ENCODE measurements at regions not wholly inside any gene's neighbourhood (a gene's known extent, or its start where the extent isn't known, plus 50 kb on each side); places are given as distances from the start of the nearest gene placed in this dataset.
A peak's percentile ranks its signal among the peaks of the same experiment; 100 is the strongest.
"Not testable (repeated sequence)": the region's sequence is repeated elsewhere in the genome, so short reads cannot be mapped to it uniquely, and the experiment has no call there.

- Histone ChIP-seq H3K4me1 (ENCODE audit: control insufficient read depth, insufficient read depth, low read length) (peaks cover 4% of the 10 kb centered on the region; the same call in 1 of the 2 replicates), H3K36me3 (ENCODE audit: control insufficient read depth, insufficient read depth, low read length) (no peaks in the 10 kb centered on the region), H3K9ac (ENCODE audit: low read depth, low read length) (no peak overlapping the region), H3K27me3 (ENCODE audit: control insufficient read depth, insufficient read depth, low read length) (no peaks in the 10 kb centered on the region), H3K27ac (ENCODE audit: low read depth, low read length) (no peak overlapping the region), H3K9me3 (ENCODE audit: control insufficient read depth, insufficient read depth, low read length) (peaks cover 20% of the 10 kb centered on the region), H3K4me3 (ENCODE audit: low read depth, low read length) (no peak overlapping the region)
Measured at GRCh38 chr3:27610800-27611525, 111.2 kb downstream of the EOMES start.

- no peaks in the 10 kb centered on the region for H3K36me3 ChIP-seq (ENCODE audit: control insufficient read depth, insufficient read depth, low read length)
- H3K9me3 ChIP-seq (ENCODE audit: control insufficient read depth, insufficient read depth, low read length): no peaks in the 10 kb centered on the region
- H3K27ac ChIP-seq (ENCODE audit: low read depth, low read length): no peak overlapping the region
- H3K4me3 ChIP-seq (ENCODE audit: low read depth, low read length): no peak overlapping the region
- no peaks in the 10 kb centered on the region for H3K27me3 ChIP-seq (ENCODE audit: control insufficient read depth, insufficient read depth, low read length)
- H3K9ac ChIP-seq (ENCODE audit: low read depth, low read length): no peak overlapping the region
- H3K4me1 ChIP-seq (ENCODE audit: control insufficient read depth, insufficient read depth, low read length): peaks cover 4% of the 10 kb centered on the region; the same call in 1 of the 2 replicates
Measured at GRCh38 chr3:27607370-27607769, 114.8 kb downstream of the EOMES start.

GRCh38 chr3:27606537-27606936 lies 115.6 kb downstream of the EOMES start:
- no peaks in the 10 kb centered on the region for H3K27me3 ChIP-seq (ENCODE audit: control insufficient read depth, insufficient read depth, low read length)
- no peaks in the 10 kb centered on the region for H3K36me3 ChIP-seq (ENCODE audit: control insufficient read depth, insufficient read depth, low read length)
- no peak overlapping the region for H3K27ac ChIP-seq (ENCODE audit: low read depth, low read length)
- no peak overlapping the region for H3K4me3 ChIP-seq (ENCODE audit: low read depth, low read length)
- H3K9me3 ChIP-seq (ENCODE audit: control insufficient read depth, insufficient read depth, low read length): no peaks in the 10 kb centered on the region
- no peak overlapping the region for H3K9ac ChIP-seq (ENCODE audit: low read depth, low read length)
- H3K4me1 ChIP-seq (ENCODE audit: control insufficient read depth, insufficient read depth, low read length): peaks cover 4% of the 10 kb centered on the region; the same call in 1 of the 2 replicates

GRCh38 chr3:27601311-27601710 lies 117.1 kb upstream of the SLC4A7 start:
- H3K27me3 ChIP-seq (ENCODE audit: control insufficient read depth, insufficient read depth, low read length); H3K9ac ChIP-seq (ENCODE audit: low read depth, low read length); H3K4me1 ChIP-seq (ENCODE audit: control insufficient read depth, insufficient read depth, low read length); H3K4me3 ChIP-seq (ENCODE audit: low read depth, low read length); H3K9me3 ChIP-seq (ENCODE audit: control insufficient read depth, insufficient read depth, low read length); H3K36me3 ChIP-seq (ENCODE audit: control insufficient read depth, insufficient read depth, low read length); H3K27ac ChIP-seq (ENCODE audit: low read depth, low read length): not testable (repeated sequence)

GRCh38 chr3:27599741-27600140 lies 115.6 kb upstream of the SLC4A7 start:
- H3K4me1 ChIP-seq (ENCODE audit: control insufficient read depth, insufficient read depth, low read length); H3K9me3 ChIP-seq (ENCODE audit: control insufficient read depth, insufficient read depth, low read length): not testable (repeated sequence)

GRCh38 chr3:27596921-27597320 lies 112.7 kb upstream of the SLC4A7 start:
- H3K36me3 ChIP-seq (ENCODE audit: control insufficient read depth, insufficient read depth, low read length): no peaks in the 10 kb centered on the region

More at GRCh38 chr3:27599741-27600140, 115.6 kb upstream of the SLC4A7 start:
- H3K27ac ChIP-seq (ENCODE audit: low read depth, low read length); H3K4me3 ChIP-seq (ENCODE audit: low read depth, low read length); H3K9ac ChIP-seq (ENCODE audit: low read depth, low read length); H3K36me3 ChIP-seq (ENCODE audit: control insufficient read depth, insufficient read depth, low read length); H3K27me3 ChIP-seq (ENCODE audit: control insufficient read depth, insufficient read depth, low read length): not testable (repeated sequence)

GRCh38 chr3:27596334-27596841 lies 112.2 kb upstream of the SLC4A7 start:
- Histone ChIP-seq H3K4me1 (ENCODE audit: control insufficient read depth, insufficient read depth, low read length) (peaks cover 3% of the 10 kb centered on the region), H3K4me3 (ENCODE audit: low read depth, low read length) (no peak overlapping the region), H3K27me3 (ENCODE audit: control insufficient read depth, insufficient read depth, low read length) (no peaks in the 10 kb centered on the region), H3K9me3 (ENCODE audit: control insufficient read depth, insufficient read depth, low read length) (no peaks in the 10 kb centered on the region), H3K27ac (ENCODE audit: low read depth, low read length) (no peak overlapping the region), H3K36me3 (ENCODE audit: control insufficient read depth, insufficient read depth, low read length) (no peaks in the 10 kb centered on the region), H3K9ac (ENCODE audit: low read depth, low read length) (no peak overlapping the region)

More at GRCh38 chr3:27596921-27597320, 112.7 kb upstream of the SLC4A7 start:
- Histone ChIP-seq H3K27ac (ENCODE audit: low read depth, low read length) (no peak overlapping the region), H3K9ac (ENCODE audit: low read depth, low read length) (no peak overlapping the region), H3K27me3 (ENCODE audit: control insufficient read depth, insufficient read depth, low read length) (no peaks in the 10 kb centered on the region), H3K4me1 (ENCODE audit: control insufficient read depth, insufficient read depth, low read length) (no peaks in the 10 kb centered on the region), H3K4me3 (ENCODE audit: low read depth, low read length) (no peak overlapping the region), H3K9me3 (ENCODE audit: control insufficient read depth, insufficient read depth, low read length) (no peaks in the 10 kb centered on the region)

- H3K27me3 ChIP-seq (ENCODE audit: control insufficient read depth, insufficient read depth, low read length): no peaks in the 10 kb centered on the region
- no peak overlapping the region for H3K4me3 ChIP-seq (ENCODE audit: low read depth, low read length)
- no peaks in the 10 kb centered on the region for H3K9me3 ChIP-seq (ENCODE audit: control insufficient read depth, insufficient read depth, low read length)
- H3K9ac ChIP-seq (ENCODE audit: low read depth, low read length): no peak overlapping the region
- H3K36me3 ChIP-seq (ENCODE audit: control insufficient read depth, insufficient read depth, low read length): no peaks in the 10 kb centered on the region
- peaks cover 24% of the 10 kb centered on the region for H3K4me1 ChIP-seq (ENCODE audit: control insufficient read depth, insufficient read depth, low read length)
- no peak overlapping the region for H3K27ac ChIP-seq (ENCODE audit: low read depth, low read length)
Measured at GRCh38 chr3:27594096-27594690, 110.0 kb upstream of the SLC4A7 start.

GRCh38 chr3:27593173-27593572 lies 109.0 kb upstream of the SLC4A7 start:
- Histone ChIP-seq H3K36me3 (ENCODE audit: control insufficient read depth, insufficient read depth, low read length) (no peaks in the 10 kb centered on the region), H3K4me1 (ENCODE audit: control insufficient read depth, insufficient read depth, low read length) (peaks cover 24% of the 10 kb centered on the region), H3K27me3 (ENCODE audit: control insufficient read depth, insufficient read depth, low read length) (no peaks in the 10 kb centered on the region), H3K9me3 (ENCODE audit: control insufficient read depth, insufficient read depth, low read length) (no peaks in the 10 kb centered on the region), H3K9ac (ENCODE audit: low read depth, low read length) (no peak overlapping the region), H3K4me3 (ENCODE audit: low read depth, low read length) (no peak overlapping the region), H3K27ac (ENCODE audit: low read depth, low read length) (no peak overlapping the region)

GRCh38 chr3:27591312-27592210 lies 107.4 kb upstream of the SLC4A7 start:
- H3K9me3 ChIP-seq (ENCODE audit: control insufficient read depth, insufficient read depth, low read length): no peaks in the 10 kb centered on the region
- no peak overlapping the region for H3K9ac ChIP-seq (ENCODE audit: low read depth, low read length)
- peak overlapping the region; percentile 89 for H3K27ac ChIP-seq (ENCODE audit: low read depth, low read length)
- H3K36me3 ChIP-seq (ENCODE audit: control insufficient read depth, insufficient read depth, low read length): no peaks in the 10 kb centered on the region
- peaks cover 24% of the 10 kb centered on the region for H3K4me1 ChIP-seq (ENCODE audit: control insufficient read depth, insufficient read depth, low read length)
- H3K4me3 ChIP-seq (ENCODE audit: low read depth, low read length): no peak overlapping the region
- no peaks in the 10 kb centered on the region for H3K27me3 ChIP-seq (ENCODE audit: control insufficient read depth, insufficient read depth, low read length)
